ENCODE measurements at regions not wholly inside any gene's neighbourhood (a gene's known extent, or its start where the extent isn't known, plus 50 kb on each side); places are given as distances from the start of the nearest gene placed in this dataset.

GRCh38 chr10:50981385-50981784 is 92.9 kb upstream of the PRKG1 start:
- TF ChIP-seq POLR2A (IDR thresholded peaks at IDR 0.05) (no peak), CTCF (IDR thresholded peaks at IDR 0.05 in 4 of 5, conservative IDR thresholded peaks at IDR 0.05 in 1 of 5) (no peak)
- no peaks in the 10 kb centered on the region for H3K36me3 ChIP-seq
- no peaks in the 10 kb centered on the region for H3K9me3 ChIP-seq
- no peak for DNase-seq
- ATAC-seq = no peak
- in situ Hi-C loops (cut with MboI; ENCODE audit: low sequenced_read_pairs in 4 of 4) = loop anchor here in 2 of 4 donors (25.0 kb wide), 2 partner anchors 1231 to 1506 kb away; no protein-coding TSS in a partner anchor
- H3K4me3 ChIP-seq = no peak overlapping the region
- H3K27me3 ChIP-seq = no peaks in the 10 kb centered on the region
- no peak overlapping the region for H3K27ac ChIP-seq
- H3K4me1 ChIP-seq = peaks cover 0 to 6% of the 10 kb centered on the region in 2 donors
- intact Hi-C loops (cut with DNase I; ENCODE audit: low total_unique reads) = no loop called here

- DNase-seq (no peak), ATAC-seq (no peak)
- Histone ChIP-seq H3K4me3 (no peak overlapping the region), H3K27ac (no peak overlapping the region), H3K9me3 (no peaks in the 10 kb centered on the region), H3K36me3 (no peaks in the 10 kb centered on the region), H3K4me1 (peaks cover 0 to 6% of the 10 kb centered on the region in 2 donors), H3K27me3 (no peaks in the 10 kb centered on the region)
- intact Hi-C loops (cut with DNase I; ENCODE audit: low total_unique reads) = no loop called here
- in situ Hi-C loops (cut with MboI; ENCODE audit: low sequenced_read_pairs in 4 of 4) = loop anchor here in 2 of 4 donors (25.0 kb wide), 2 partner anchors 1230 to 1505 kb away; no protein-coding TSS in a partner anchor
- TF ChIP-seq CTCF (IDR thresholded peaks at IDR 0.05 in 4 of 5, conservative IDR thresholded peaks at IDR 0.05 in 1 of 5) (no peak), POLR2A (IDR thresholded peaks at IDR 0.05) (no peak)
These were observed 92.4 kb upstream of the PRKG1 start for GRCh38 chr10:50981904-50982303.

- ATAC-seq = no peak
- Histone ChIP-seq H3K36me3 (no peaks in the 10 kb centered on the region), H3K4me3 (no peak overlapping the region), H3K9me3 (no peaks in the 10 kb centered on the region), H3K27me3 (no peaks in the 10 kb centered on the region), H3K27ac (no peak overlapping the region), H3K4me1 (peaks cover 0 to 6% of the 10 kb centered on the region in 2 donors)
- no peak for DNase-seq
- TF ChIP-seq POLR2A (IDR thresholded peaks at IDR 0.05) (no peak), CTCF (IDR thresholded peaks at IDR 0.05 in 4 of 5, conservative IDR thresholded peaks at IDR 0.05 in 1 of 5) (no peak)
- intact Hi-C loops (cut with DNase I; ENCODE audit: low total_unique reads) = no loop called here
- in situ Hi-C loops (cut with MboI; ENCODE audit: low sequenced_read_pairs in 4 of 4) = loop anchor here in 2 of 4 donors (25.0 kb wide), 2 partner anchors 1229 to 1504 kb away; no protein-coding TSS in a partner anchor
These were observed 91.3 kb upstream of the PRKG1 start for GRCh38 chr10:50982989-50983388.

- Histone ChIP-seq H3K27ac (peak overlapping the region in 1 of 4 donors; percentile 3), H3K27me3 (no peaks in the 10 kb centered on the region), H3K36me3 (no peaks in the 10 kb centered on the region), H3K4me1 (peaks cover 17% of the 10 kb centered on the region in 2 donors), H3K9me3 (no peaks in the 10 kb centered on the region), H3K4me3 (no peak overlapping the region)
- in situ Hi-C loops (cut with MboI; ENCODE audit: low sequenced_read_pairs in 4 of 4) (loop anchor here in 3 of 4 donors (5.0 to 25.0 kb wide), 3 partner anchors 1224 to 1499 kb away; no protein-coding TSS in a partner anchor), intact Hi-C loops (cut with DNase I; ENCODE audit: low total_unique reads) (no loop called here)
- DNase-seq (no peak), ATAC-seq (no peak)
- TF ChIP-seq POLR2A (IDR thresholded peaks at IDR 0.05) (no peak), CTCF (IDR thresholded peaks at IDR 0.05 in 4 of 5, conservative IDR thresholded peaks at IDR 0.05 in 1 of 5) (no peak)
These were observed 86.4 kb upstream of the PRKG1 start for GRCh38 chr10:50987934-50988333.

- peaks cover 11 to 17% of the 10 kb centered on the region in 2 donors for H3K4me1 ChIP-seq
- in situ Hi-C loops (cut with MboI; ENCODE audit: low sequenced_read_pairs in 4 of 4) (loop anchor here in 3 of 4 donors (5.0 to 25.0 kb wide), 3 partner anchors 1224 to 1499 kb away; no protein-coding TSS in a partner anchor), intact Hi-C loops (cut with DNase I; ENCODE audit: low total_unique reads) (no loop called here)
- TF ChIP-seq CTCF (IDR thresholded peaks at IDR 0.05 in 4 of 5, conservative IDR thresholded peaks at IDR 0.05 in 1 of 5) (peak in 4 of 5 experiments; percentile 16 to 62 (median 52)), POLR2A (IDR thresholded peaks at IDR 0.05) (no peak)
- no peak for ATAC-seq
- DNase-seq = no peak
- peak overlapping the region; percentile 96 to 99 (median 98) for H3K27ac ChIP-seq
- H3K36me3 ChIP-seq = no peaks in the 10 kb centered on the region
- no peaks in the 10 kb centered on the region for H3K9me3 ChIP-seq
- H3K27me3 ChIP-seq = no peaks in the 10 kb centered on the region
- H3K4me3 ChIP-seq = peak overlapping the region in 3 of 4 donors; percentile 20 to 77 (median 36)
These were observed 85.5 kb upstream of the PRKG1 start for GRCh38 chr10:50988792-50989191.
